GM18499 (cell line): ENCODE measurements at regions not wholly inside any gene's neighbourhood (a gene's known extent, or its start where the extent isn't known, plus 50 kb on each side); places are given as distances from the start of the nearest gene placed in this dataset.
"Not testable (repeated sequence)": the region's sequence is repeated elsewhere in the genome, so short reads cannot be mapped to it uniquely, and the experiment has no call there.

Experiments
- ATAC-seq: cut with Tn5 transposase; IDR thresholded peaks from one replicate; pipeline ENCODE4 v1.9.1; 2021; ENCODE audit warnings: moderate number of reproducible peaks; ENCODE audit not compliant: insufficient read depth, unreplicated experiment

GRCh38 chrX:122582280-122582974 is 601.7 kb upstream of the GRIA3 start:
- ATAC-seq = no peak

DNA sequence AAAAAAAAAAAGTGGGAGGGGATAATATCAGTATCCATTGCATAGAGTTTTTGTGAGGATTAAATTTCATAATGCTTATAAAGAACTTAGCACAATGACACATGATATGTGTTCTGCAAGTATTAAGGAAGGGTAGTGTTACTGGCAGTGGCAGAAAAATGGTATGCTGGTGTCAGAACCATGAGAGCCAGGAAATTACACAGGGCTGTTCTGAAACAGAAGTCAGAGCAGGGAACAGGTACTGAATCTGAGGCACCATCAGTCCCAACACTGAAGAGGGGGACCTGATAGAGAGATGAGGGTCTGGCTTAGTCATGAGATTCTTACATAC is 601.1 kb upstream of the GRIA3 start:
- no peak for ATAC-seq

GRCh38 chrX:122583551-122583950 is 600.5 kb upstream of the GRIA3 start:
- ATAC-seq = no peak

DNA sequence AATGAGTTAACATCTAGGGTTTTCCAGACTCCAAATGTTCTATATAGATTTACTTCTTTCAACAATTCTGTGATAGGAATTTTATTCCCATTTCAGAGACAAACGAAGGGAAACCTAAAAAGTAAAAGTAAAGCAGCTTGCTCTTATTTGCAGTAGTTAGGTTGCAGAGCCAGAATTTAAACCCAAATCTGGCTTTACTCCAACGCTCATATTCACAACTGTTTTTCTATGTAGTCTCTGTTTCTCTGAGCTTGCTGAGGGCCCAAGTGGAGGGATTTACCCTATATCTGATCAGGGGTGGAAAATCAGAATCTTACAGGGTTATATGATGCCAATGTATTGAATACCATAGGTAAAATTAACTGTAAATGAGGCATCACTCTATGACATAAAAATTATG is 599.1 kb upstream of the GRIA3 start:
- ATAC-seq = no peak

DNA sequence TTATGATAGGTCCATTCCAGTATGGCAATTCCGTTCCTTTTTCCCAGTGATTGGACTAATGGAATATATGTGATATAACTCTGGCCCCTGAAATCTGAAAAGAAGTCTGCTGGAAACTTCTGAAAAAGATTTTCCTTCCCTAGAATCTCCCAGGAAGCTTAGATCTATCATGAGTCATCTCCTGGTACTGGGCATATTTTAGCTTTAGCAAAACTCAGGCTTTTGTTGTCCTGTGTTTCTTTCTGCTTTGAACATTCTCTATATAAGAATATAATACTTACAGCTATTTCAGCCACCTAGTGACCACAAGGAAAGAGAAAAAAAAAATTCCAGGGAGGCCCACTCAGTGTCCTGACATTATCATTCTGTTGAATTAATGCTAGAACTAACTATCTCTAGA is 597.2 kb upstream of the GRIA3 start:
- no peak for ATAC-seq

DNA sequence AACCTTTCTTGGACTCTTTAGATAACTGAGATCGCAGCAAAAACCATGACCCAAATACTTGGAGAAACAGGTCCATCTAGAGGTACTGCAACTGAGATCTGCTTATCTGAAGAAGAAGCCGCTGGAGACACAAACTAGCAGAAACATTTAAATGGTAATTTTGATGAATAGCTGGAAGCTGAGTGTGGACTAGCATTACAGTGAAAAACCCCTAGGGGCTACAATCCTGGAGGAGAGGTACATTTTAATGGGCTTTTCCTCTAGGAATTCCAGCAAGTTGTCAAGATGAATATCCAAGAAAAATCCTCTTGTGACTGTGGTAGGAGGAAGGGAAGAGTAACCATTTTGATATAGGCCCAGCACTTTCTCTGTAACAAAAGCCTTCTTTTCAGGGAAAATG is 592.5 kb upstream of the GRIA3 start:
- no peak for ATAC-seq

DNA sequence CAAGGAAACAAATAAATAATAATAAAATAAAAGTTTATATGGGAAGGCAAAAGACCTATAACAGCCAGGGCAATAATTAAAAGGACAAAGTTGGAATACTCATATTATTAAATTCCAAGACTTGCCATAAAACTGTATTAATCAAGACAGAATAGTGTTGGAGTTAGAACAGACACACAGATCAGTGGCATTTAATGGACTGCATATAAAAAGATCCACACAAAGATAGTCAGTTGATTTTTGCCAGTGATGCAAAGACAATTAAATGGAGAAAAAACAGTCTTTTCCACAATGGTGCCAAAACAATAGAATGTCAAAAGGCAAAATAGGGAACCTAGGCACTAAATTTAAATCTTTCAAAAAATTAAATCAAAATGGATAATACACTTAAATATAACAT is 587.1 kb upstream of the GRIA3 start:
- ATAC-seq = no peak

DNA sequence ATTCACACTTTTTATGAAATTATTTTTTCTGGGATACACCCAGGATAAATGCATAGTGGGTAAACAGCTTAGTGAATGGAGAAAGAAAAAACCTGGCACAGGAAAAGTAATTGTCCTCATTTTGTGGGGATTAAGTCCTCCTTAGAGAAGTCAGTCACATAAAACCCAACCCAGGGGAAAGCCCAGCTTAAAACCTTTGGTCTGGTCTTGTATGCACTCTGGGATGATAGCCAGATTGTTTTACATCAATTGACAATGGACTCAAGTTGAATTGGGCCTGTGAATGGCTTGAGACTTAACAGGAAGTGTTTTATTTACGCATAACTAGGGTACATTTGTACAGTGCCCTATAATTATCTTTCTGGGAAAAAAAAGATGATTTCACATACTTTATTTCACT is 561.3 kb upstream of the GRIA3 start:
- ATAC-seq = no peak

- no peak for ATAC-seq
These were observed 558.8 kb upstream of the GRIA3 start for GRCh38 chrX:122625239-122625638.

DNA sequence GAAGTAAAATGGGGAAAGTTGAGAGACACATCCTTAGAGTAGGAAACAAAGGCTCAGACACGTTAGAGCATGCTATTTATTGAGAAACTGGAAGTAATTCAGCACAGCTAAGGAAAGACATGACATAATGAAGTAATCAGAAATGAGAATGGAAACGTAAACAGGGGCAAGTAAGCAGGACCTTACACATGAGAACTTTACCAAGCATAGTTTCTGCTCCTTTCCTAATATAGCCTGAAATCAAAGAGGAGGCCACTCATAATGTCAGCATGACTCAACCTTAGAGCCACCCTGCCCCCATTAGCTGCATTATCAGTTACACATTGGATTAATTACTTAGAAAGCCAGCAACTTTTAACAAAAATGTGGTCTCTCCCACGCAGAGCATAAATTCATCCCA is 558.3 kb upstream of the GRIA3 start:
- no peak for ATAC-seq

GRCh38 chrX:122626871-122627270 is 557.2 kb upstream of the GRIA3 start:
- ATAC-seq = no peak

DNA sequence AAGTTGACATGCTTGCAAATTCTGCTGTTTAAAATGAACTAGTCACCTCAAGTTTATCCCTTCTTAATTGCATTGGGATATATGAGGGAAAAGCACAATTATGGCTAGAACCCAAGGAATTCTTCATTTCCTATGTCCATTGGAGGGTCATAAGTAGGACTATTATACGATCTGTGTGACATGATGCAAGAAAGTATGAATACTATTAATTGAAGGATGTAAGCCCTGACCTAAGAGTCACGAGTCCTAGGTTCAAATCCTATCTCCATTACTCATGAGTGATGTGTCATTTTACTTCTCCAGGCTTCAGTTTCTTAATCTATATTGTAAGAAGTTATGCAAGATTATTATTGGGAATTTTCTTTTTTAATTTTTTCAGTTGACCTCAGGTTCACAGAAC is 542.9 kb upstream of the GRIA3 start:
- ATAC-seq = no peak

DNA sequence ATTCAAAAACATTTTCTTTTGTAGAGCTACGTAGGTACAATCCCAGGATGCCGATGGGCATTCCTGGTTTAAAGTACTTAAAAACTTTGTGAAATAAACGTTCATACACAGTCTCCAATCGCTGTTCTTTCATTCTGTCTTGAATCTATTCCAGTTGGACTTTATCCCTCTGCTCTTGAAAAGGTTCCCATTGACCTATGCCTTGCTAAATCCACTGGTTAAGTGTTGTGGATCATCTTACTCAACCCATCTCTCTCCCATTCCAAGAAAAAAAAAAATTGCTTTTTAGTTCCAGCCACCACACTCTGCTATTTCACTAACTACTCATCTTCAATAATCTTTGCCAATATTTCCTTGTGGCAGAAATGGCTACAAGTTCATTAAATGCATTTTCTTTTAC is 542.3 kb upstream of the GRIA3 start:
- ATAC-seq = no peak

DNA sequence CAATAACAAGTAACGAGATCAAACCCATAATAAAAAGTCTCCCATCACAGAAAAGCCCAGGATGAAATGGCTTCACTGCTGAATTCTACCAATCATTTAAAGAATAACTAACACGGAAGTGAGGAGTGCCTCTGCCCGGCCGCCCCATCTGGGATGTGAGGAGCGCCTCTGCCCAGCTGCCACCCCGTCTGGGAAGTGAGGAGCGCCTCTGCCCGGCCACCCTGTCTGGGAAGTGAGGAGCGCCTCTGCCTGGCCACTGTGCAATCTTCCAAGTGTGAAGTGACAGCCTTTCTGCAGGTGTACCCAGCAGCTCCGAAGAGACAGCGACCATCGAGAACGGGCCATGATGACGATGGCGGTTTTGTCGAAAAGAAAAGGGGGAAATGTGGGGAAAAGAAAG is 528.8 kb upstream of the GRIA3 start:
- not testable (repeated sequence) for ATAC-seq

DNA sequence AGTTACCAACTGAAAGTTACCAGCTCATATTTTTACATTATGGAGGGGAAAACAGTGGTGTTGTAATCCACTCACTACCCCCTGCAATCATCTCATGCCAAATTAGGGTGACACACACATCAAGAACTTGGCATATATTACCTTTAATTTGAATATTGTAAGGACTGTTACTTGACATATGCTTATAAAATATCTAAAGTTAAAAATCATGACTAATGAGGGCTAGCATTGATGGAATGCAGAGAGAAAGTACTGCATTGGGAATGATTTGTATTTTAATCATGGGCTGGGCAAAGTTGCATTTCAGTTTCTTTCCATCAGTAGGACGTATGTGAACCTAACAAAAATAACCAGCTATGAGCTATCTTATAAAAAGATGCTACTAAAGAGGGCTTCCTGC is 517.5 kb upstream of the GRIA3 start:
- no peak for ATAC-seq

DNA sequence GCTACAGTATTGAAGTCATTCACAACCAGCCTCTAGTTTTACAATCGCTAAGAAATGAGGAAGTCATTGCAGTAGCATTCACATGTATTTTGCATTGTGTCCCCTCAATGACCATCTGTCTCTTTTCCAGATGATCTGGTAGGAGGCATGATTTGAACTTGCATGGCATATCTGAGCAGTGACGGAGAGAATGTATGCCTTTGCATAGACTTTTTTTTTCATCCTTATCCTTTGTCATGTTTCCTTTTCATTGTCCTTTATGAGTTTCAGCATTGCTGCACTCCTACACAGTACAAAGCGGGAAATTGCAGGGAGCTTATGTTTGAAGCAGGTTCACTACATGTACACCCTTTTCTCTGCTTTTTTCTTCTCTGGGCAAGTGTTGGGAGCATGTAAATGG is 516.4 kb upstream of the GRIA3 start:
- no peak for ATAC-seq

DNA sequence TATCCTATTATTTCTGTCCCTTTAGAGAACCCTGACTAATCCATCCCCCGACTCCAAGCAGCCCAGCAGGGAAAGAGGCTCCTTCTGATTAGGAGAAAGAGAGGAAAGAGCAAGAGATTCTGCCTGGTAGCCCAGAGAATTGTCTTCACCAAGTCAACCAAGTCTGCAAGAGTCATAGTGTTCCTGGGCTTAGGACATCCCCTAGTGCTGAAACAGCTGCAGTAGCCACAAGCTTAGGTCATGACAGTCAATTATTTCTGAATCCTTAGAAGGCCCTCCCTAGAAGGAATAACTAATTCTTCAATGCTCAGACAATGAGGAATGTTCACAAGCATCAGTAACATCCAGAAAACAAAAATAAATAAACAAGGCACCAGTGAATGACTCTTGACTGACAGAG is 480.3 kb upstream of the GRIA3 start:
- no peak for ATAC-seq

DNA sequence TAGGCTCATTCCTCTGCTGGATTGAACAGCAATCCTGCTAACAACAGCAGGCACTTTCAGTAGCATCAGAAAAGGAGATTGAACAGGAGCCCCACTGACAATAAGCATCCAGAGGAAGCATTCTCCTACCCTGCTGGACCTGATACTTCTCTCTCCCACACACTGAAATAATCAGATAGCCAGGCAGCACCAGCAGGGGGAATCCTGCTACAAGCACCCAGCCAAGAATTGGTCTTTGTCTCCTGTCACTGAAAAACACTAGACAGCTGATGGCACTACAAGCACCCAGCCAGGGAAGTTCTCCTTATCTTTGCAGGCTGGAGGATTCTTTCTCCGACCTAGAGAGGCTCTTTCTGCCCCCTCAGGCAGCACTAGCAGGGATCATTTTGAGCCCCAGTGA is 444.3 kb upstream of the GRIA3 start:
- no peak for ATAC-seq

- no peak for ATAC-seq
These were observed 413.5 kb upstream of the GRIA3 start for GRCh38 chrX:122770581-122770980.

DNA sequence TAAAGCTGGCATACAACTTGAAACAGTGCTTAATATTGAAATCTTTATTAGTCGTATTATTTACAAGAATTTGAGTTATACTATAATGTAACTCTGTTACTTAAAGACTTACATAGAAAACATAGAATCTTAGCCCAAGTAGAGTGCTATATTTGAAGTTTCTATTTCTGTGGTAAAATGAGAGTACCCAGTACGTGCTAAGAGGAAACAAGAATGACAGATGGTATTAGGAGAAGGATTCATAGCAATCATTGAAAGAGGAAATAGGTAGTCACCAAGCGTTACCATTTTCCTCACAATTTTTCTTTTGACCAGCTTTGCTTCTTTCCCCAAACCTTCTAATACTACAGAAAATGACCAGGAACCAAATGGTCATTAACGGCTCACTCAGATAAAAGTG is 412.1 kb upstream of the GRIA3 start:
- ATAC-seq = no peak

- ATAC-seq = no peak
These were observed 406.3 kb upstream of the GRIA3 start for GRCh38 chrX:122777766-122778165.

- ATAC-seq = no peak
These were observed 400.2 kb upstream of the GRIA3 start for GRCh38 chrX:122783918-122784317.

- ATAC-seq = no peak
These were observed 396.8 kb upstream of the GRIA3 start for GRCh38 chrX:122787231-122787630.
